Activated CD8-positive, alpha-beta memory T cell treated with anti-CD3 and anti-CD28 coated beads, Interleukin-2, amount 50 U/mL, for 24 hours (primary cell): ENCODE measurements at regions not wholly inside any gene's neighbourhood (a gene's known extent, or its start where the extent isn't known, plus 50 kb on each side); places are given as distances from the start of the nearest gene placed in this dataset.

Experiments used
- DNase-seq: peaks from one replicate; pipeline ENCODE4 v3.0.0-alpha.2; 2020; ENCODE audit errors: extremely low read depth

GRCh38 chr17:13931111-13931526, 138.2 kb upstream of the COX10 start:
- no peak for DNase-seq

GRCh38 chr17:13931800-13932460, 137.4 kb upstream of the COX10 start:
- DNase-seq: no peak

DNA sequence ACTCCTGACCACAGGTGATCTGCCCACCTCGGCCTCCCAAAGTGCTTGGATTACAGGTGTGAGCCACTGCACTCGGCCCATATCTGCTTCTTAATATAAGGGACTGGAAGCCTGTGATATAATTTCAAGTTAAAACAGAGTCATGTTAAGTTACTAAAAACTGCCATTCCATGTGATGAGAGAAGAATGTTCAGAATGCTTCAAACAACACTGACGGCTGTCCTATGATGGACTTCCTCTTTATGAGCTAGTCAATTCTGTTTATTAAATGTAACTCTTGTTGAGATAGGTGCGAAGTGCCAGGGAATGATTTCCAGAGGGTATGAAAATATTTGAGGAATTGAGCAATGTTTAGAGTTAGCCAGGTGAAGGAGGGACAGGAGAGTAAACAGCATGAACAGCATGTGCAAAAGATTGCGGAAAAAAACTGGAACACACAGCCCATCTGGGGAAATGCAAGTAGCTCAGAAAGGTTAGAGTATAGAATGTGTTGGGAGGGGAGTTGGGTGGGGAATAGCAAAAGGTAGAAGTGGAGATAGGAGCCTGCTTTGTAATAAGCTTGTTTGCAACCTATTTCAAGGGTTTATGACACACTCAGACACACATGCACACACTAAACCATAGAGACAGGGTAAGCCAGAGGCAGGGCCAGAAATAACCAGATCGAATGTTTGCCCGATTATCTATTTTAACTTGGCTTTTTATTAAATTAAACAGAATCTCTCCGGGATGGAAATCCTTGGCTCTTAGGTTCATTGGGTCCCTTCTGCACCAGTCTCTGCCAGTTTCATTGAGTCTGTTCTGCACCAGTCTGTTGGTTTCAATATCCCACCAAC, 135.6 kb upstream of the COX10 start:
- no peak for DNase-seq

DNA sequence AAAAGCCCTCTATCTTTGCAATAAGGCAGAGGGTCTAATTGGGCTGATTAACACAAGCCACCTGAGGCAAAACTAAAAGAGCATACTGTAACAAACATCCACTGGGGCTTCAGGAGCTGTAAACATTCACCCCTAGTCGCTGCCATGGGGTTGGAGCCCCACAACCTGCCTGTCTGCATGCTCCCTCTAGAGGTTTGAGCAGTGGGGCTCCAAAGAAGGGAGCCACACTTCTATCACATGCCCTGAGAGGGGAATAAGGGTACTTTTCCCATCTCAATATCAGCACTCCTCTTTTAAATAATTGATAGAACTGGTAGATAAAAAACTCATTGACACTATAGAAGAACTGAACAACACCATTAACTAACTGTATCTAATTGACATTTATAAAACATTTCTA, 130.1 kb upstream of the COX10 start:
- no peak for DNase-seq

GRCh38 chr17:13940858-13941665, 128.2 kb upstream of the COX10 start:
- no peak for DNase-seq

DNA sequence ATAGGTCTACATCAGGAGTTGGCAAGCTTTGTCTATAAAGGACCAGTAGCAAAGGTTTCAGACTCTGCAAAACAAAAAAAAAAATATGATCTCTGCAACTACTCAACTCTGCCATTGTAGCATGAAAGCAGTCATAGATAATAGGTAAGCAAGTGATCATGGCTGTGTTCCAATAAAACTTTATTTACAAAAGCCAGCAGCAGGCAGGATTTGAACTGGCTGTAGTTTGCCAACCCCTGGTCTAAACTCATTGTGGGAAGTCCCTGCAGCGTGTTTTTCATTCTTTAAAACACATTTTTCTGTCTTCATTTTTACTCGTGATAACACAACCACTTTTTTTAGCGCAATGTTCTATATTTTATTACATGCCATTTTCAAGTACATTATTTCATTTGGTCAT, 127.5 kb upstream of the COX10 start:
- no peak for DNase-seq

- no peak for DNase-seq
Observed at GRCh38 chr17:13943909-13944308, 125.4 kb upstream of the COX10 start.

DNA sequence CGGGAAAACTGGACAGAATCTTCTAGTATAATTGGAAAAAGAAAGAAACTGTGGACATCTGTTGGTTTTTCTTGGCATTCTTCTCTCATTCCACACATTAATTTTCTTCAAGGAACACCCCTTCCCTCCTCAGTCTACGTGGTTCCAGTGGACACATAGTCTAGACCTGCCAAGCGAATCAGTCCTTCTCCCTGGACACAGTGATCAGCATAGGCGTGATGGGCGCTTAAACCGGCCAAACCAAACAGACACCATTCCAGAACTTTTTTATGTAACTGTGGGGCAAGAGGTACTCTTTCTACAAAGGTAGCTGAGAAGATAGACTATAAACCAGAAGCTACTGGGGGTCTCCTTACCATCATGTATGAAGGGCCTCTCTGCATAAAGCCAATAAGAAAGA, 121.8 kb upstream of the COX10 start:
- DNase-seq: no peak

DNA sequence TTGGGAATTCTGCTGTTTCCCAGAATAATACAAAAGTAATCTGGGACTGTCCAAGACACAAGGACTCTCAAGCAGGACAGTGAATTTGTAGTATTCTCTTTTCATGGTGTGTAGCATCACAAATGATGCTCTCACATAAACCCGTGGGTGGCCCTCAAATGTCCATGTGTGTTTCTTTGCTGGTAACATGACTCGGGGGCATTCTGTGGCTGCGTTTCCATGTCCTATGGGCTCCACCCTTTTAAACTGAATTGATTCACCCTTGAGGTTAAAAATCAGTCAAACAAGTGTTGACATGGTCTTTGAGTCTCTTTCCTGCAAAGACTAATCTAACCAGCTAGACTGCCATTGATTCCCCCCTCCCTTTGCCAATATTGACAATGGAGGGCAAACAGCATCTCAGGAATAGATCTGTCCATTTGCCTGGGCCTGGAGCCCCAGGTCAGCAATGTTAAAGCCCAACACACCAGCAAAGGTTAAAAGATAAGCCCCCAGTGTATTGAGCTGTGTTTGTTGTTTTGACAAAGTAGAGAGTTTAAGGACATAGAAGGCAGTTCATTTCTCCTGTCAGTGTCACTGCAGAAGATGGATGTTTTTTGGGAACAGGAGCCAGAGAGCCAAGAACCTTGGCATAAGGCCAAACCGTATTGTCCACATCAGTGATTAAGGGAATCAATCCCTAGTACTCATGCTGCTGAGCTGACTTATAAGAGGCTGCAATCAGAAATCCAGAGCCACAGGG, 117.1 kb upstream of the COX10 start:
- no peak for DNase-seq

DNA sequence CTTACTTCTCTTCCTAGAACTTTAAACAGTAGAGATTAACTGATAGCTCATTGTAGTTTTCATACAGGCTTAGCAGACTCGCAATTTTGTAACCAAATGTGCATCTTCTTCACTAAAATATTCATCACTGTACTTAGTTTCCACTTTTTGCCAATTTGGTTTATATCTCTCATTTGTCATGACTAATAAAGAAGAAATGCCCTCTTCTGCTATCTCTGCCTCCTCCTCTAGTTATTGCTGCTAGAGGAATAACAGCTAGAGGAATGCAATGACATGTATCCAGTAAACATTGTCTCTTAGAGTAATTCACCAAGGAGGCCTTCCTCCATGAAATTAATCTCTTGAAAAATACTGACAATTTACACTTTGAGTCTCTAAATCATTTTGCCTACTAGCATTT, 115.5 kb upstream of the COX10 start:
- DNase-seq: no peak

- DNase-seq: no peak
Observed at GRCh38 chr17:13957636-13958035, 111.7 kb upstream of the COX10 start.

- DNase-seq: no peak
Observed at GRCh38 chr17:13958773-13959172, 110.5 kb upstream of the COX10 start.

GRCh38 chr17:13961265-13961664, 108.0 kb upstream of the COX10 start:
- no peak for DNase-seq

- no peak for DNase-seq
Observed at GRCh38 chr17:13962716-13963240, 106.5 kb upstream of the COX10 start.

DNA sequence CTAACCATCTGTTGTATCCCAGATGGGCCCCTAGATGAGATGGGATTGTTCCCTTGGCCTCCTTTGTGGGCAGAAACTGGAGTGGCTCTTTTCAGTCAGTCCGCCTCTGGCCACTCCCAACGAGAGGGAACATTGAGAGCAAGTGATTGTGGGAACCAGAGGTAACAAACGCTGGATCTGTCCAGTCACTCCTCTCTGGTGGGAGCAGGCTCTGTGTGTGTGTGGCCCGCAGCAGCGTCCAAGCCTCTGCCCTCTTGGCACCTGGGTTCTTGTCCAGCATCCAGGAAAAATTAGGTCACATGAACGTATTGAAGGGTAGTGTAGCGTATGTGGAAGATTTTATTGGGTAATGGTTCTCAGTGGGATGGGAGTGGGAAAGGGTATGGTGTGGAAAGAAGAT, 101.9 kb upstream of the COX10 start:
- DNase-seq: no peak

GRCh38 chr17:13970531-13970930, 98.8 kb upstream of the COX10 start:
- DNase-seq: no peak

- DNase-seq: no peak
Observed at GRCh38 chr17:13973960-13974651, 95.2 kb upstream of the COX10 start.

DNA sequence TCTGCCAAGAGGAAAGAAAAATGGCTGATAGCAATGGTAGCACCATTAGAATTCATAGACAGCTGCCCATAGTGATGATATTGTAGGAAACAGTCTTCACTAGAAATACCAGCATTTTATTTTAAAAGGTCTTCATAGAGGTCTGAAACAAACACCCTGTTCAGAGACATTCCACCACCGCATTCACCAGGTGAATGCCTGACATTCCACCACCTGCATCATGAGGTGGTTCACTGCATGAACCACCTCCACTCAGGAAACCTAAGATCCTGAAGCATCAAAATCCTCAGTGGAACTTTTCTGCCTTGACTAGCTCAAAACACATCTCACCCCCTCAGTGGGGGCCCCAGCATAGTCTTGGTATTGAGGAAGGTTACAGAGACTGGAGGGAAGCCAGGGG, 91.5 kb upstream of the COX10 start:
- DNase-seq: no peak

- DNase-seq: no peak
Observed at GRCh38 chr17:13978478-13978877, 90.8 kb upstream of the COX10 start.

GRCh38 chr17:13981881-13982280, 87.4 kb upstream of the COX10 start:
- no peak for DNase-seq

DNA sequence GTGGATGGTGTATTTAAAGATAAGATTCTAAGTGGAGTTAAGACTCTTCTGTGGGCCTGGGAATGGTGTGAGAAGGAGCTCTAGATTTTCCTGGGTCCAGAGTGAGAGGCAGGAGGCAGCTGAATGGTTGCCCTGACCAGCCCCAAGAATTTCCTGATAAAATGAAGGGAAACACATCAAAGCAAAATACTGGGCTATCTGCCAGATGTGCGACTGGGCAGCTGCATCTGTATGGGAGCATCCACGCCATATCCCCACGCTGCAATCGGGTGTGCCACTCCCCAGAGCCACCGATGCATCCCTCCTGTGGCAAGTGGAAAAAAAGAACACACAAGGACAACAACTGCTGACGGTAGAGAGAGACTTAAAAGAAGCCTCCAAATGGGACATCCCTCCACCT, 84.3 kb upstream of the COX10 start:
- DNase-seq: no peak
